ENCODE measurements at regions not wholly inside any gene's neighbourhood (a gene's known extent, or its start where the extent isn't known, plus 50 kb on each side); places are given as distances from the start of the nearest gene placed in this dataset.

DNA sequence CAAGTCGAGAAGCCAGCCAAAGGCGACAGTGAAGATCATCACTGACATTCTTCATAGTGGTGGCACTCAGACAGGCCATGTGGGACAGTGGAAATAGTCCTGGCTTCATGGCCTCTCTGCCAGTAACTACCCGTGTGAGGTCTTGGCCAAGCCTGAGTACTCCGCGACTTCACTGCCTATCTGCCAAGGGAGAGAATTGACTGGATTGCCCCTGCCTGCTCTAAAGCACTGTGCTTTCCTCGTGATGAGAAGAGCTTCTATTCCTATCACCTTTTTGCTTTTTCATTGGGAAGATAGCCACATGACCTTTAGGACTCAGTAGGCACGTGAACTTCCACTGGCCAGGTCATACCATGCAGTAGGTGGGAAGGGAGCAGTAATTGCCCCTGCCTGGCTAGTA lies 239.3 kb downstream of the HAUS1 start:
- Histone ChIP-seq H3K9me2 (ENCODE audit: insufficient read depth) (no peaks in the 10 kb centered on the region), H3K27ac (no peak overlapping the region), H3K4me1 (replicated peaks; ENCODE audit: insufficient read depth) (no peaks in the 10 kb centered on the region), H3K36me3 (ENCODE audit: low read depth) (peaks cover 32% of the 10 kb centered on the region), H4K20me1 (ENCODE audit: insufficient read depth) (peaks cover 83% of the 10 kb centered on the region), H3K4me3 (no peak overlapping the region), H3K27me3 (ENCODE audit: insufficient read depth, low read depth) (no peaks in the 10 kb centered on the region), H3K9me3 (ENCODE audit: insufficient read depth, low read depth) (no peaks in the 10 kb centered on the region), H2AFZ (no peak overlapping the region), H3F3A (ENCODE audit: insufficient read depth, low read depth) (no peaks in the 10 kb centered on the region), H3K79me2 (ENCODE audit: low read depth) (peaks cover 90% of the 10 kb centered on the region), H3K4me2 (no peak overlapping the region)
- ChIA-PET POLR2A (ENCODE audit: unreplicated experiment) (no interaction called here), CTCF (no interaction called here)
- intact Hi-C loops (cut with micrococcal nuclease; ENCODE audit: unreplicated experiment), result no loop called here
- no peak for TF ChIP-seq EZH2 (IDR thresholded peaks at IDR 0.05; ENCODE audit: low read depth)
- TF ChIP-seq, protein P1, sequence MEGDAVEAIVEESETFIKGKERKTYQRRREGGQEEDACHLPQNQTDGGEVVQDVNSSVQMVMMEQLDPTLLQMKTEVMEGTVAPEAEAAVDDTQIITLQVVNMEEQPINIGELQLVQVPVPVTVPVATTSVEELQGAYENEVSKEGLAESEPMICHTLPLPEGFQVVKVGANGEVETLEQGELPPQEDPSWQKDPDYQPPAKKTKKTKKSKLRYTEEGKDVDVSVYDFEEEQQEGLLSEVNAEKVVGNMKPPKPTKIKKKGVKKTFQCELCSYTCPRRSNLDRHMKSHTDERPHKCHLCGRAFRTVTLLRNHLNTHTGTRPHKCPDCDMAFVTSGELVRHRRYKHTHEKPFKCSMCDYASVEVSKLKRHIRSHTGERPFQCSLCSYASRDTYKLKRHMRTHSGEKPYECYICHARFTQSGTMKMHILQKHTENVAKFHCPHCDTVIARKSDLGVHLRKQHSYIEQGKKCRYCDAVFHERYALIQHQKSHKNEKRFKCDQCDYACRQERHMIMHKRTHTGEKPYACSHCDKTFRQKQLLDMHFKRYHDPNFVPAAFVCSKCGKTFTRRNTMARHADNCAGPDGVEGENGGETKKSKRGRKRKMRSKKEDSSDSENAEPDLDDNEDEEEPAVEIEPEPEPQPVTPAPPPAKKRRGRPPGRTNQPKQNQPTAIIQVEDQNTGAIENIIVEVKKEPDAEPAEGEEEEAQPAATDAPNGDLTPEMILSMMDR (conservative IDR thresholded peaks at IDR 0.05), result no peak
- no peak for DNase-seq
- no TSS peak for BruUV-seq (replicated peaks)

DNA sequence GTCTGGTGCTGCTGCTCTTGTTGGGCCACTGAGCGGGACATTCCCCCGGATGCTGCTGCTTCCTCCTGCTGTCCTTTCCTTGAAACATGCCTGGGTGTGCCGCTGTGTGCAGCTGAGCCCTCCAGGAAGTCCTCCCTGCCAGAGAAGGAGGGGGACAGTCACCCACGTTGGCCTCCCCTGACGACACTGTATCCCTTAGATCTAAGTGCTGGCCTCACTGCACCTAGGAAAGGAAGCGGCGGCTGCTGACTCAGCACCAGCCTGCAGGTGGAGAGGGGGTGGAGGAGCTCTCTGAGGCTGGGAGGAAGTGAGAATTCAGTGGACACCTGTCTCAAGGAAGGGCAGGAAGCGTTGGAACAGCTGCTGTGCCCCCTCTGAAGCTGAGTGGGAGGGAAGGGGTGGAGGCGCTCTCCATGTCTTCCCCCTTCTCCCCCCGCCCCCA lies 239.8 kb downstream of the HAUS1 start:
- no peak overlapping the region for H3K4me2 ChIP-seq
- CTCF ChIA-PET, result no interaction called here
- H3K36me3 ChIP-seq (ENCODE audit: low read depth), result peaks cover 32% of the 10 kb centered on the region
- H4K20me1 ChIP-seq (ENCODE audit: insufficient read depth), result peaks cover 81% of the 10 kb centered on the region
- H3K4me1 ChIP-seq (replicated peaks; ENCODE audit: insufficient read depth), result no peaks in the 10 kb centered on the region
- DNase-seq, result no peak
- TF ChIP-seq, protein P1 (conservative IDR thresholded peaks at IDR 0.05), result no peak
- no peak for TF ChIP-seq EZH2 (IDR thresholded peaks at IDR 0.05; ENCODE audit: low read depth)
- BruUV-seq (replicated peaks), result no TSS peak
- intact Hi-C loops (cut with micrococcal nuclease; ENCODE audit: unreplicated experiment), result no loop called here
- no peaks in the 10 kb centered on the region for H3F3A ChIP-seq (ENCODE audit: insufficient read depth, low read depth)
- peaks cover 85% of the 10 kb centered on the region for H3K79me2 ChIP-seq (ENCODE audit: low read depth)
- no peak overlapping the region for H2AFZ ChIP-seq
- no peak overlapping the region for H3K4me3 ChIP-seq
- H3K27me3 ChIP-seq (ENCODE audit: insufficient read depth, low read depth), result no peaks in the 10 kb centered on the region
- H3K9me2 ChIP-seq (ENCODE audit: insufficient read depth), result no peaks in the 10 kb centered on the region
- H3K27ac ChIP-seq, result no peak overlapping the region
- H3K9me3 ChIP-seq (ENCODE audit: insufficient read depth, low read depth), result no peaks in the 10 kb centered on the region
- POLR2A ChIA-PET (ENCODE audit: unreplicated experiment), result no interaction called here

DNA sequence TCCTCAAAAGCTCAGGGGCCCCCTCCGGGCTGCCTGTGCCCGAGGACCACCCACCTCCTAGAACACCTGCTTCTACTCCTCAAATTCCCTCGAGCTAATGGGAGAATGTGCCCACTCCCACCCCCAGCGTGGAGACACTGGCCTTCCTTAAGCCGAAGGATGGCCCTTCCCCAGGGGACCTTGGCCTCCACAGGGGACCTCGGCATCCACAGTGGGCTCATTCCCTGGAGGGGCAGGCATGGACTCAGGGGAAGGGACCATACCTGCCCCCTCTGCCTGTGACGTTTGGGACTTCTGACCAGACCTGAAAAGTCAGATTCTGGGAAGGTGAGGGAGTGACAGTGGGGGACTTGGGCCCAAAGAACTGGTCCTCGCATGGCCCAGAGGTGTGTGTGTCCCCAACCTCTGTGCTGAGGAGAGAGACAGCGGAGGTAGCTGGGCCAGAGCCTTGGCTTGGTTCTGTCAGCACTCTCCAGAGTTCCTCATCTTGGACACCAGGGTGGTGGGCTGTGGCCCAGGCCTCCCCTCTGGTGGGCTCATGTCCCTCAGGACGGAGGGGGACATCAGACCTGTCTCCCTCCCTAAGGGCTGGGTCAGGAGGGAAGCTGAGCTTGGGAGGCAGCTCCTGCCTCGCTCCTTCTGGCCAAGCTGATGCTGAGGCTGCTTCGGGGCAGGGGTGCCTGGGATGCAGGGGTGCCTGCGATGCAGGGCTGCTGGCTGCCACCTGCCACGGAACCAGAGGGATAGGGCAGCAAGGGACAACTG lies 240.4 kb downstream of the HAUS1 start:
- H4K20me1 ChIP-seq (ENCODE audit: insufficient read depth), result peaks cover 78% of the 10 kb centered on the region
- H3K27ac ChIP-seq, result no peak overlapping the region
- no peak overlapping the region for H2AFZ ChIP-seq
- H3F3A ChIP-seq (ENCODE audit: insufficient read depth, low read depth), result no peaks in the 10 kb centered on the region
- H3K9me2 ChIP-seq (ENCODE audit: insufficient read depth), result no peaks in the 10 kb centered on the region
- no peaks in the 10 kb centered on the region for H3K9me3 ChIP-seq (ENCODE audit: insufficient read depth, low read depth)
- TF ChIP-seq EZH2 (IDR thresholded peaks at IDR 0.05; ENCODE audit: low read depth), result no peak
- TF ChIP-seq, protein P1 (conservative IDR thresholded peaks at IDR 0.05), result no peak
- no TSS peak for BruUV-seq (replicated peaks)
- intact Hi-C loops (cut with micrococcal nuclease; ENCODE audit: unreplicated experiment), result no loop called here
- DNase-seq, result no peak
- H3K4me1 ChIP-seq (replicated peaks; ENCODE audit: insufficient read depth), result no peaks in the 10 kb centered on the region
- H3K4me2 ChIP-seq, result no peak overlapping the region
- no peaks in the 10 kb centered on the region for H3K27me3 ChIP-seq (ENCODE audit: insufficient read depth, low read depth)
- peaks cover 79% of the 10 kb centered on the region for H3K79me2 ChIP-seq (ENCODE audit: low read depth)
- CTCF ChIA-PET, result no interaction called here
- POLR2A ChIA-PET (ENCODE audit: unreplicated experiment), result no interaction called here
- H3K4me3 ChIP-seq, result no peak overlapping the region
- peaks cover 28% of the 10 kb centered on the region for H3K36me3 ChIP-seq (ENCODE audit: low read depth)
